ENCODE measurements at regions not wholly inside any gene's neighbourhood (a gene's known extent, or its start where the extent isn't known, plus 50 kb on each side); places are given as distances from the start of the nearest gene placed in this dataset.
A peak's percentile ranks its signal among the peaks of the same experiment; 100 is the strongest.
"Not testable (repeated sequence)": the region's sequence is repeated elsewhere in the genome, so short reads cannot be mapped to it uniquely, and the experiment has no call there.

DNA sequence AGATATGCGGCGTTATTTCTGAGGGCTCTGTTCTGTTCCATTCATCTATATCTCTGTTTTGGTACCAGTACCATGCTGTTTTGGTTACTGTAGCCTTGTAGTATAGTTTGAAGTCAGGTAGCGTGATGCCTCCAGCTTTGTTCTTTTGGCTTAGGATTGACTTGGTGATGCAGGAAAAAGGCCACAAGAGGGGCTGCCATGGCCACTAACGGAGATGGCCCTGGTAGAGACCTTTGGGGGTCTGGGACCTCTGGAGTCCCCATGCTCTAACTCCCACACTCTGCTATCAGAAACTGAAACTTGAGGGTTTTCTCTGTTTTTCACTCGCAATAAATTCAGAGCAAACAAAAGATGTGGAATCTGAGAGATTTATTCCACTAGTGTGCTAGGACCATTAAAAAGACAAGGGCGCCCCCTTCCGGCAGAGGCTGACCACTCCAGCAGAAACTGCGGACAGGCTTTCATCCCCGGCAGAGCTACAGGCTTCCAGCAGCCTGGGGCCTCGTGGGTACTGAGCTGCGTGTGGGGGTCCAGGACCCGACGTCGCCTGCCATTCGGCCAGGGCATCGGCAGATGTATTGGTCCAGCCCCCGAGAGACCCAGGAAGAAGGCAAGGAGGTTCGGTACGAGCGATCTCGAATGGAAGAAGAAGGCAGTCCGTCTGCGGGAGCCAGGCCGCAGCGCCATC, 775.1 kb downstream of the EPHA7 start:
- TF ChIP-seq, protein P1, sequence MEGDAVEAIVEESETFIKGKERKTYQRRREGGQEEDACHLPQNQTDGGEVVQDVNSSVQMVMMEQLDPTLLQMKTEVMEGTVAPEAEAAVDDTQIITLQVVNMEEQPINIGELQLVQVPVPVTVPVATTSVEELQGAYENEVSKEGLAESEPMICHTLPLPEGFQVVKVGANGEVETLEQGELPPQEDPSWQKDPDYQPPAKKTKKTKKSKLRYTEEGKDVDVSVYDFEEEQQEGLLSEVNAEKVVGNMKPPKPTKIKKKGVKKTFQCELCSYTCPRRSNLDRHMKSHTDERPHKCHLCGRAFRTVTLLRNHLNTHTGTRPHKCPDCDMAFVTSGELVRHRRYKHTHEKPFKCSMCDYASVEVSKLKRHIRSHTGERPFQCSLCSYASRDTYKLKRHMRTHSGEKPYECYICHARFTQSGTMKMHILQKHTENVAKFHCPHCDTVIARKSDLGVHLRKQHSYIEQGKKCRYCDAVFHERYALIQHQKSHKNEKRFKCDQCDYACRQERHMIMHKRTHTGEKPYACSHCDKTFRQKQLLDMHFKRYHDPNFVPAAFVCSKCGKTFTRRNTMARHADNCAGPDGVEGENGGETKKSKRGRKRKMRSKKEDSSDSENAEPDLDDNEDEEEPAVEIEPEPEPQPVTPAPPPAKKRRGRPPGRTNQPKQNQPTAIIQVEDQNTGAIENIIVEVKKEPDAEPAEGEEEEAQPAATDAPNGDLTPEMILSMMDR (conservative IDR thresholded peaks at IDR 0.05; ENCODE audit: low read depth, low read length): peak; percentile 58
- H3K4me3 ChIP-seq (ENCODE audit: low read depth, low read length): not testable (repeated sequence)
- peak; percentile 26 for DNase-seq (ENCODE audit: low read depth)

DNA sequence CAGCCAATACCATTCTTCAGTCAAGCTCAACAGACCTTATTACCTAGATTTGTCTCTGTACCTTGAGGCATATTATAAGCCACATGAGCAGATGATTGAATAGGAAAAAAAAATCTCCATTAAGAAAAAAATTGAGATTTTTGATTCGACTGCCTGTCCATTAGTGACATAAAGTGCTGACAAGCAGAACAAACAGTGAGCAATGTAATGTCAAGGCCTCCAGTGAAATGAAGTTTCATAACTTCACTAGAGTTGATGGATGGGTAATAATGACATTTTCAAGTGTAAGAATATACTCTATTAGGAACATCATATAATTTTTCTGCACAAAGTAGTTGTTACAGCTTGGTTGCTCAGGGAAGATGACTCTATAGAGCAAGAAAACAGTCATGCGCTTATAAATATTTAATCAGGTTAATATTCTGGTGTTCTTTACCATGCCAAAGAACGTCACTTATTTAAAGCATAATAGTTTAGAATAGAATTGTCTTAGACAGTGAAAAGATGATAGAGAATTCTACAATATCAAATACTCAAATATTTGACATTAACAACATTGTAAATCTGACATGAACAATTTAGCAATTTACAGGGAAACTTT, 783.7 kb downstream of the EPHA7 start:
- TF ChIP-seq, protein P1 (conservative IDR thresholded peaks at IDR 0.05; ENCODE audit: low read depth, low read length): no peak
- DNase-seq (ENCODE audit: low read depth): no peak
- no peak overlapping the region for H3K4me3 ChIP-seq (ENCODE audit: low read depth, low read length)

GRCh38 chr6:92634561-92634960, 784.8 kb downstream of the EPHA7 start:
- DNase-seq (ENCODE audit: low read depth): no peak

DNA sequence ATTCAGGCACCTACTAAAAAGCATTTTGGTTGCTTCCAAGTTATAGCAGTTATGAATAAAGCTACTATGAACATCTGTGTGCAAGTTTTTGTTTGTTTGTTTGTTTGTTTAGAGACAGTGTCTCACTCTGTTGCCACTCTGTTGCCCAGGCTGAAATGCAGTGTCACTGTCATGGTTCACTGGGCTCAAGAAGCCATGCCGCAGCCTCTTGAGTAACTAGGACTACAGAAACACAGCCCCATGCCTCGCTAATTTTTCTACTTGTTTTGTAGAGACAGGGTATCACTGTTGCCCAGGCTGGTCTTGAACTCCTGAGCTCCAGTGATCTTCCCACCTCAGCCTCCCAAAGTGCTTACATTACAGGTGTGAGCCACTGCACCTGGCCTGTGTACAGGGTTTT, 795.9 kb downstream of the EPHA7 start:
- DNase-seq (ENCODE audit: low read depth): no peak
- no peak overlapping the region for H3K4me3 ChIP-seq (ENCODE audit: low read depth, low read length)
- TF ChIP-seq, protein P1 (conservative IDR thresholded peaks at IDR 0.05; ENCODE audit: low read depth, low read length): no peak

More at GRCh38 chr6:92634561-92634960, 784.8 kb downstream of the EPHA7 start:
- H3K4me3 ChIP-seq (ENCODE audit: low read depth, low read length): no peak overlapping the region
- TF ChIP-seq, protein P1 (conservative IDR thresholded peaks at IDR 0.05; ENCODE audit: low read depth, low read length): no peak

DNA sequence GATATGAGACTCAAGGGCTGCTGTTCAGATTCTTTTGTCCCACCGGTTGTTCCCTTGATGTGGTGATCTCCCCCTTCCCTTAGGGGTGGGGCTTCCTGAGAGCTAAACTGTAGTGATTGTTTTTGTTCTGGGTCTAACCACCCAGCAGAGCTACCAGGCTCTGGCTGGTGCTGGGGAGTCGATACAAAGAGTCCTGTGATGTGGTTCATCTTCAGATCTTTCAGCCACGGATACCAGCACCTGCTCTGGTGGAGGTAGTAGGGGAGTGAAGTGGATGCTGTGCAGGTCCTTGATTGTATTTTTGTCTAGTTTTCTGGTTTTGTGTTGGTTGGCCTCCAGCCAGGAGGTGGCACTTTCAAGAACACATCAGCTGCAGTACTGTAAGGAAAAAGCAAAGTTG, 801.6 kb downstream of the EPHA7 start:
- H3K4me3 ChIP-seq (ENCODE audit: low read depth, low read length): no peak overlapping the region
- no peak for DNase-seq (ENCODE audit: low read depth)
- TF ChIP-seq, protein P1 (conservative IDR thresholded peaks at IDR 0.05; ENCODE audit: low read depth, low read length): no peak

DNA sequence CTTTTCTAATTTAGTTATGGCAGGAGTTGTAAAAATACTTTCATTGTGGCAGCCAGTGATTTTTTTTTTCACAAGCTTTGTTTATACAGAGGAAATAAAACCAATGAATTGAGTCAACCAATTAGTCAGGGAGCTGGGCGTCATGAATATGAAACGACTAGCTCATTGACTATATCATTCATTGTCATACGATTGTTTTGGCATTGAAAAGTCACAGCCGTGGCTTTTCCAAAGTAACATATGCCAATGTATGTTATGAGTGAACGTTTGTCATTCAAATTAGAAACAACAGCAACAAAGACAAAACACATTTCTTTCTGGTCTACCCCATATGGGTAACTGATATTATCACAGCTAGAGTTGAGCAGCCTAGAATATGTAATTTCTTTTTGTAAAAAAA, 810.6 kb downstream of the EPHA7 start:
- TF ChIP-seq, protein P1 (conservative IDR thresholded peaks at IDR 0.05; ENCODE audit: low read depth, low read length): no peak
- no peak overlapping the region for H3K4me3 ChIP-seq (ENCODE audit: low read depth, low read length)
- no peak for DNase-seq (ENCODE audit: low read depth)

DNA sequence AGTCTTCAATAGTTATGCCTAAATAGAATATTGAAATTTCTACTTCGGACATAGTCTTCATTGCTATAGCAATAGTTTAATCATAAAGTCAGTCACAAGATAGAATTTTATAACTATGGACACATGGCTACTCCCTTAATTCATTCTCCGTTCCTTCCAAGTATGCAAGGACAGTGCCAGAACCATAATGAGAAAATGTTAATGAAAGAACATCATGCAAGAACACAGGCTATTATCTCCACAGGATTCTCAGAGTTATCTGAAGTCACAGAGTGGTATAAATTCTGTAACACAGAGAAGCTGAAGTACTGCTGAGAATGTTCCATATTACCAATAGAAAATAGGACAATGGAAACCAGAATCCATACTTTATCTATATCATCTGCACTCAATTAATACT, 826.2 kb downstream of the EPHA7 start:
- H3K4me3 ChIP-seq (ENCODE audit: low read depth, low read length): no peak overlapping the region
- DNase-seq (ENCODE audit: low read depth): no peak
- TF ChIP-seq, protein P1 (conservative IDR thresholded peaks at IDR 0.05; ENCODE audit: low read depth, low read length): no peak
